ENCODE measurements at regions not wholly inside any gene's neighbourhood (a gene's known extent, or its start where the extent isn't known, plus 50 kb on each side); places are given as distances from the start of the nearest gene placed in this dataset.

DNA sequence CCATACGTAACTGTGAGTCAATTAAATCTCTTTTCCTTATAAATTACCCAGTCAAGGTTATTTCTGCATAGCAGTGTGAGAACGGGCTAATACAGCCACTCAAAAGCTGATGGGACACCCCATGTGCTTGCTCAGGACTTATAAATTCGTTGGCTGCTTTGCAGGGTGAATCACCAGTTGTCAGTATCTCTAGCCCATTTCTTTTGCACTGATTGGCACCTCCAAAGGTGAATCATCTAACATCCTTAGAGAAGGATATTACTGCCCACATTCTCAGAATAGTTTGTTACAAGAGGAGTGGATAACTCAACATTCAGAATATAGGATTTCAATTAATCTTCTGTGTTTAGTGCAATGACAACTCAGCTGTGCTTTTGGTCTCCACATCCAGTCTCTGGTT lies 601.5 kb downstream of the KCNH5 start:
- Histone ChIP-seq H2BK5ac (ENCODE audit: low read depth, low read length, poor library complexity, severe bottlenecking) (no peak overlapping the region), H3K23ac (ENCODE audit: low read length in 2 of 2) (no peak overlapping the region), H4K8ac (ENCODE audit: low read length) (no peak overlapping the region), H3K18ac (ENCODE audit: low read depth in 1 of 2, low read length in 2 of 2) (no peak overlapping the region), H3K79me1 (replicated peaks; ENCODE audit: low read length, poor library complexity, severe bottlenecking) (no peaks in the 10 kb centered on the region), H3K14ac (ENCODE audit: low read length in 2 of 2) (no peak overlapping the region), H3K27me3 (ENCODE audit: control insufficient read depth in 1 of 2, insufficient read depth in 1 of 2, low read length in 2 of 2) (no peaks in the 10 kb centered on the region), H2AFZ (ENCODE audit: low read depth, low read length) (no peak overlapping the region), H4K91ac (ENCODE audit: low read length) (no peak overlapping the region), H3K4me1 (ENCODE audit: control insufficient read depth, insufficient read depth, low read depth, low read length) (no peaks in the 10 kb centered on the region), H2AK5ac (ENCODE audit: low read length, severe bottlenecking) (no peak overlapping the region), H3K27ac (ENCODE audit: low read length, poor library complexity, severe bottlenecking) (no peak overlapping the region), H3K4me2 (ENCODE audit: low read length, poor library complexity, severe bottlenecking) (no peak overlapping the region), H2BK12ac (ENCODE audit: low read length in 2 of 2) (no peak overlapping the region), H3K36me3 (ENCODE audit: control insufficient read depth in 1 of 2, insufficient read depth in 2 of 2, low read depth in 1 of 2, low read length in 2 of 2) (no peaks in the 10 kb centered on the region), H2BK15ac (ENCODE audit: low read depth, poor library complexity, severe bottlenecking) (no peak overlapping the region), H3K4me3 (ENCODE audit: insufficient read depth in 1 of 2, low read depth in 1 of 2, low read length in 2 of 2) (no peak overlapping the region), H3K9ac (ENCODE audit: low read length) (no peak overlapping the region), H2BK120ac (ENCODE audit: low read depth, low read length) (no peak overlapping the region), H3K9me3 (ENCODE audit: control insufficient read depth, low read length) (peaks cover 39% of the 10 kb centered on the region), H3K4ac (ENCODE audit: low read depth in 1 of 2, low read length in 2 of 2) (no peak overlapping the region)
- DNase-seq: peak; percentile 43
- 10% methylated on average over 3 of the region's 3 CpGs for WGBS

DNA sequence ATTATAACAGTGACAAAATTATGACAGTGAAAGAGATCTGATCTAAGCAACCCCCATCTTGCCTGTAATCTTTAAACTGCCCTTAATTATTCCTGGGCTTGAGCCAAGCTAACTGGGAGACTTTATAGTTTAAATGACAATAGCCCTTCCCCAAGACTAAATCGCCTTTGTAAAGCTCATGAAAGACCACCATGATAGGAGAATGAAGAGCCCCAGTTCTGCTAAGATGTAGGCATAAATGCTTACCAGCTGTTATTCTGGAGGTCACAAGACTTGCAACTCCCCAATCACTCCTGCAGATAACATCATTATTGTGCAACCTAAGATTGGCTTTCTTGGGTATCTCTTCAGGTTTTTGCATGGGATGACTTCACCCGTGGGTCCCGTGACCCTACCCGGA lies 599.7 kb downstream of the KCNH5 start:
- no peak overlapping the region for H3K4ac ChIP-seq (ENCODE audit: low read depth in 1 of 2, low read length in 2 of 2)
- no peak overlapping the region for H3K14ac ChIP-seq (ENCODE audit: low read length in 2 of 2)
- H3K23ac ChIP-seq (ENCODE audit: low read length in 2 of 2): no peak overlapping the region
- H3K36me3 ChIP-seq (ENCODE audit: control insufficient read depth in 1 of 2, insufficient read depth in 2 of 2, low read depth in 1 of 2, low read length in 2 of 2): no peaks in the 10 kb centered on the region
- H2BK120ac ChIP-seq (ENCODE audit: low read depth, low read length): no peak overlapping the region
- no peak overlapping the region for H3K9ac ChIP-seq (ENCODE audit: low read length)
- no peaks in the 10 kb centered on the region for H3K4me1 ChIP-seq (ENCODE audit: control insufficient read depth, insufficient read depth, low read depth, low read length)
- DNase-seq: no peak
- H2BK12ac ChIP-seq (ENCODE audit: low read length in 2 of 2): no peak overlapping the region
- no peak overlapping the region for H3K4me3 ChIP-seq (ENCODE audit: insufficient read depth in 1 of 2, low read depth in 1 of 2, low read length in 2 of 2)
- no peak overlapping the region for H3K27ac ChIP-seq (ENCODE audit: low read length, poor library complexity, severe bottlenecking)
- no peak overlapping the region for H4K91ac ChIP-seq (ENCODE audit: low read length)
- H2BK15ac ChIP-seq (ENCODE audit: low read depth, poor library complexity, severe bottlenecking): no peak overlapping the region
- H3K4me2 ChIP-seq (ENCODE audit: low read length, poor library complexity, severe bottlenecking): no peak overlapping the region
- H3K9me3 ChIP-seq (ENCODE audit: control insufficient read depth, low read length): peaks cover 28% of the 10 kb centered on the region
- H3K27me3 ChIP-seq (ENCODE audit: control insufficient read depth in 1 of 2, insufficient read depth in 1 of 2, low read length in 2 of 2): no peaks in the 10 kb centered on the region
- H2BK5ac ChIP-seq (ENCODE audit: low read depth, low read length, poor library complexity, severe bottlenecking): no peak overlapping the region
- no peak overlapping the region for H2AK5ac ChIP-seq (ENCODE audit: low read length, severe bottlenecking)
- no peak overlapping the region for H4K8ac ChIP-seq (ENCODE audit: low read length)
- WGBS: 20% methylated on average over 1 of the region's 4 CpGs
- no peak overlapping the region for H3K18ac ChIP-seq (ENCODE audit: low read depth in 1 of 2, low read length in 2 of 2)
- H2AFZ ChIP-seq (ENCODE audit: low read depth, low read length): no peak overlapping the region
- no peaks in the 10 kb centered on the region for H3K79me1 ChIP-seq (replicated peaks; ENCODE audit: low read length, poor library complexity, severe bottlenecking)

DNA sequence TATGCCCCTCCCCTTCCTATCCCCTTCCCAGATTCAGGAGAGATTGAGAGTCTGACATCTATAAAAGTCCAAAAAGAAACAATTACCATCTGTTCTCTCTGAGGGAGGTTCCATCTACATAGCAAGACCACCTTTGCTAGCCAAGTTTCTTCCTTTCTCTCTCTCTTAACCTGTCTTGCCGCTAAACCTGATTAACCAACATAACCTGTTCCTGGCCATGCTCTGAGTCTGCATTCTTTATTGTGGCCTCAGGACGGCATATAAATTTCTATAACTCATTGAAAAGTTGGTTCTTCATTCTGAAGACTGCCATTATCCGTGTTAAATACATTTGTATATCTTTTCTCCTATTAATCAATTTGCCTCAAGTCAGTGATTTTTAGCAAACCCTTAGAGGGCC lies 594.0 kb downstream of the KCNH5 start:
- Histone ChIP-seq H3K23ac (ENCODE audit: low read length in 2 of 2) (no peak overlapping the region), H3K9ac (ENCODE audit: low read length) (no peak overlapping the region), H3K4me1 (ENCODE audit: control insufficient read depth, insufficient read depth, low read depth, low read length) (no peaks in the 10 kb centered on the region), H4K91ac (ENCODE audit: low read length) (no peak overlapping the region), H3K36me3 (ENCODE audit: control insufficient read depth in 1 of 2, insufficient read depth in 2 of 2, low read depth in 1 of 2, low read length in 2 of 2) (no peaks in the 10 kb centered on the region), H2BK120ac (ENCODE audit: low read depth, low read length) (no peak overlapping the region), H2BK5ac (ENCODE audit: low read depth, low read length, poor library complexity, severe bottlenecking) (no peak overlapping the region), H3K4ac (ENCODE audit: low read depth in 1 of 2, low read length in 2 of 2) (no peak overlapping the region), H3K27ac (ENCODE audit: low read length, poor library complexity, severe bottlenecking) (no peak overlapping the region), H3K27me3 (ENCODE audit: control insufficient read depth in 1 of 2, insufficient read depth in 1 of 2, low read length in 2 of 2) (no peaks in the 10 kb centered on the region), H2BK12ac (ENCODE audit: low read length in 2 of 2) (no peak overlapping the region), H2AFZ (ENCODE audit: low read depth, low read length) (no peak overlapping the region), H3K79me1 (replicated peaks; ENCODE audit: low read length, poor library complexity, severe bottlenecking) (no peaks in the 10 kb centered on the region), H3K4me3 (ENCODE audit: insufficient read depth in 1 of 2, low read depth in 1 of 2, low read length in 2 of 2) (no peak overlapping the region), H2AK5ac (ENCODE audit: low read length, severe bottlenecking) (no peak overlapping the region), H3K18ac (ENCODE audit: low read depth in 1 of 2, low read length in 2 of 2) (no peak overlapping the region), H3K4me2 (ENCODE audit: low read length, poor library complexity, severe bottlenecking) (no peak overlapping the region), H3K14ac (ENCODE audit: low read length in 2 of 2) (no peak overlapping the region), H3K9me3 (ENCODE audit: control insufficient read depth, low read length) (peaks cover 22% of the 10 kb centered on the region), H4K8ac (ENCODE audit: low read length) (no peak overlapping the region), H2BK15ac (ENCODE audit: low read depth, poor library complexity, severe bottlenecking) (no peak overlapping the region)
- 89% methylated on average over 3 of the region's 3 CpGs for WGBS
- DNase-seq: no peak

DNA sequence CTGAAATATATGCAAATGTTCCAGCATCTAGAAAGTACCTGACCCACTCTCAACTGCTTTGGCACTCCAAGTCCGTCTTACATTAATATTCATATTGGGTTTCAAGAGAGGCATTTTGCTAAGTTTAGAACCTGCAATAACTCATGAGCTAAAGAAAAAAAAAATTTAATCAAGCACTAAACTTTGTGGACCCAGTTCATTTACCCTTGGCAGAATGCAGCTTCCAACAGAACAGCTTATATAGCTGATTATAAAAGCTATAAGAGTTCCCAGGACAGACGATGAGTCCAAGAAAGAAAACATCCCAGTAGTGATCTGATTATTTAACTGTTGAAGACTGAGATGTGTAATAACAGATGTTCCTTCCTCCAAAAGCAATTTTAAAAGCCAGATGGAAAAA lies 592.0 kb downstream of the KCNH5 start:
- H2BK12ac ChIP-seq (ENCODE audit: low read length in 2 of 2): no peak overlapping the region
- H3K9me3 ChIP-seq (ENCODE audit: control insufficient read depth, low read length): peaks cover 19% of the 10 kb centered on the region
- H2BK15ac ChIP-seq (ENCODE audit: low read depth, poor library complexity, severe bottlenecking): no peak overlapping the region
- DNase-seq: no peak
- no peak overlapping the region for H2BK120ac ChIP-seq (ENCODE audit: low read depth, low read length)
- WGBS: no CpG with 5 or more reads among the region's 2 CpGs
- H3K4me1 ChIP-seq (ENCODE audit: control insufficient read depth, insufficient read depth, low read depth, low read length): no peaks in the 10 kb centered on the region
- no peak overlapping the region for H3K27ac ChIP-seq (ENCODE audit: low read length, poor library complexity, severe bottlenecking)
- H3K18ac ChIP-seq (ENCODE audit: low read depth in 1 of 2, low read length in 2 of 2): no peak overlapping the region
- no peak overlapping the region for H3K9ac ChIP-seq (ENCODE audit: low read length)
- no peak overlapping the region for H3K4ac ChIP-seq (ENCODE audit: low read depth in 1 of 2, low read length in 2 of 2)
- H3K79me1 ChIP-seq (replicated peaks; ENCODE audit: low read length, poor library complexity, severe bottlenecking): no peaks in the 10 kb centered on the region
- no peak overlapping the region for H2BK5ac ChIP-seq (ENCODE audit: low read depth, low read length, poor library complexity, severe bottlenecking)
- H3K4me3 ChIP-seq (ENCODE audit: insufficient read depth in 1 of 2, low read depth in 1 of 2, low read length in 2 of 2): no peak overlapping the region
- H2AFZ ChIP-seq (ENCODE audit: low read depth, low read length): no peak overlapping the region
- no peak overlapping the region for H2AK5ac ChIP-seq (ENCODE audit: low read length, severe bottlenecking)
- no peak overlapping the region for H3K4me2 ChIP-seq (ENCODE audit: low read length, poor library complexity, severe bottlenecking)
- no peak overlapping the region for H3K23ac ChIP-seq (ENCODE audit: low read length in 2 of 2)
- no peaks in the 10 kb centered on the region for H3K27me3 ChIP-seq (ENCODE audit: control insufficient read depth in 1 of 2, insufficient read depth in 1 of 2, low read length in 2 of 2)
- H4K91ac ChIP-seq (ENCODE audit: low read length): no peak overlapping the region
- H3K36me3 ChIP-seq (ENCODE audit: control insufficient read depth in 1 of 2, insufficient read depth in 2 of 2, low read depth in 1 of 2, low read length in 2 of 2): no peaks in the 10 kb centered on the region
- no peak overlapping the region for H4K8ac ChIP-seq (ENCODE audit: low read length)
- no peak overlapping the region for H3K14ac ChIP-seq (ENCODE audit: low read length in 2 of 2)

Measured in mesenchymal stem cell (in vitro differentiated cells and primary cell).